WTC11 (cell line): ENCODE measurements at regions not wholly inside any gene's neighbourhood (a gene's known extent, or its start where the extent isn't known, plus 50 kb on each side); places are given as distances from the start of the nearest gene placed in this dataset.
A peak's percentile ranks its signal among the peaks of the same experiment; 100 is the strongest.

Experiments used
- ATAC-seq: fragments of 200-7000 bp; cut with Tn5 transposase; 2 replicates; pipeline ENCODE4 v1.10.0; 2021; ENCODE audit warnings: mild to moderate bottlenecking, moderate library complexity
- CTCF ChIA-PET: fragments of 300-600 bp; sonication (Branson Sonifier 250); formaldehyde crosslinking; loops from one replicate; lab custom pipeline; 2021; ENCODE audit warnings: antibody characterized with exemption; lab: Charles Lee
- POLR2A ChIA-PET: fragments of 350-600 bp; sonication (Branson Sonifier 250); formaldehyde crosslinking; loops from one replicate; lab custom pipeline; 2021; ENCODE audit warnings: antibody characterized with exemption; lab: Charles Lee
- DNase-seq: peaks from one replicate; pipeline ENCODE4 v3.0.0; 2021; ENCODE audit warnings: low spot score
- H3K27ac Mint-ChIP-seq: 2 replicates; pipeline ENCODE4 v1.8.0; 2021; ENCODE audit warnings: mixed read lengths
- H3K27me3 Mint-ChIP-seq: 2 replicates; pipeline ENCODE4 v1.8.0; 2021; ENCODE audit warnings: low read depth, mild to moderate bottlenecking, moderate library complexity, mixed read lengths
- H3K36me3 Mint-ChIP-seq: 2 replicates; pipeline ENCODE4 v1.8.0; 2021; ENCODE audit warnings: mixed read lengths
- H3K4me1 Mint-ChIP-seq: 2 replicates; pipeline ENCODE4 v1.8.0; 2022; ENCODE audit warnings: mixed read lengths
- H3K4me3 Mint-ChIP-seq: 2 replicates; pipeline ENCODE4 v1.8.0; 2021; ENCODE audit warnings: mild to moderate bottlenecking, moderate library complexity, mixed read lengths
- H3K9me3 Mint-ChIP-seq: 2 replicates; pipeline ENCODE4 v1.8.0; 2021; ENCODE audit warnings: mixed read lengths
- ATF1 ChIP-seq: sonication (generic); formaldehyde crosslinking; IDR thresholded peaks from 2 replicates; pipeline ENCODE4 v1.8.1; 2023; ENCODE audit warnings: mild to moderate bottlenecking, moderate library complexity, missing genetic modification reagents
- ATF6 ChIP-seq: sonication (generic); formaldehyde crosslinking; IDR thresholded peaks from 2 replicates; pipeline ENCODE4 v1.8.1; 2023; ENCODE audit warnings: mild to moderate bottlenecking, missing genetic modification reagents
- CTCF ChIP-seq: fragments of 200-600 bp; IDR thresholded peaks from 2 replicates; pipeline ENCODE4 v1.8.0; 2022; ENCODE audit warnings: antibody characterized with exemption
- E2F1 ChIP-seq: sonication (generic); formaldehyde crosslinking; IDR thresholded peaks from 2 replicates; pipeline ENCODE4 v1.8.0; 2022; ENCODE audit warnings: mild to moderate bottlenecking, missing genetic modification reagents
- ESRRA ChIP-seq: sonication (generic); formaldehyde crosslinking; IDR thresholded peaks from 2 replicates; pipeline ENCODE4 v1.8.1; 2022; ENCODE audit warnings: mild to moderate bottlenecking, missing genetic modification reagents, borderline replicate concordance
- ETV6 ChIP-seq: sonication (generic); formaldehyde crosslinking; IDR thresholded peaks from 2 replicates; pipeline ENCODE4 v1.8.1; 2022; ENCODE audit warnings: mild to moderate bottlenecking, missing genetic modification reagents
- FOXK1 ChIP-seq: sonication (generic); formaldehyde crosslinking; IDR thresholded peaks from 2 replicates; pipeline ENCODE4 v1.8.0; 2022; ENCODE audit warnings: mild to moderate bottlenecking, moderate library complexity, missing genetic modification reagents
- GABPB1 ChIP-seq: sonication (generic); formaldehyde crosslinking; IDR thresholded peaks from 2 replicates; pipeline ENCODE4 v1.8.1; 2023; ENCODE audit warnings: mild to moderate bottlenecking, missing genetic modification reagents
- PRRX2 ChIP-seq: fragments of 250-450 bp; sonication (Bioruptor Pico); IDR thresholded peaks from 2 replicates; pipeline ENCODE4 v1.8.0; 2021; ENCODE audit warnings: mild to moderate bottlenecking
- TCF7 ChIP-seq: sonication (generic); formaldehyde crosslinking; IDR thresholded peaks from 2 replicates; pipeline ENCODE4 v1.8.0; 2022; ENCODE audit warnings: mild to moderate bottlenecking, low read depth, missing genetic modification reagents, moderate library complexity
- USF1 ChIP-seq: sonication (generic); formaldehyde crosslinking; IDR thresholded peaks from 2 replicates; pipeline ENCODE4 v1.8.0; 2022; ENCODE audit warnings: mild to moderate bottlenecking, missing genetic modification reagents
- USF2 ChIP-seq: sonication (generic); formaldehyde crosslinking; IDR thresholded peaks from 2 replicates; pipeline ENCODE4 v1.8.1; 2023; ENCODE audit warnings: mild to moderate bottlenecking, missing genetic modification reagents, moderate library complexity
- ZMAT4 ChIP-seq: fragments of 250-450 bp; sonication (Bioruptor Pico); IDR thresholded peaks from 2 replicates; pipeline ENCODE4 v1.9.0; 2021; ENCODE audit warnings: mild to moderate bottlenecking
- ZNF281 ChIP-seq: sonication (generic); formaldehyde crosslinking; IDR thresholded peaks from 2 replicates; pipeline ENCODE4 v1.8.0; 2023; ENCODE audit warnings: mild to moderate bottlenecking, missing genetic modification reagents
- ZNF532 ChIP-seq: fragments of 250-450 bp; sonication (Bioruptor Pico); IDR thresholded peaks from 2 replicates; pipeline ENCODE4 v1.9.0; 2021; ENCODE audit warnings: mild to moderate bottlenecking, borderline replicate concordance

GRCh38 chr2:49251251-49251650 lies 96.9 kb upstream of the FSHR start (continued):
- TF ChIP-seq ATF6 (CRISPR knock-in tag) (no peak), TCF7 (no peak), FOXK1 (CRISPR knock-in tag) (no peak), E2F1 (no peak)

GRCh38 chr2:49248506-49248905 lies 94.2 kb upstream of the FSHR start:
- Mint-ChIP-seq H3K27me3 (no peaks in the 10 kb centered on the region; the same call in 1 of the 2 replicates), H3K9me3 (peaks cover 16% of the 10 kb centered on the region), H3K27ac (no peak overlapping the region), H3K36me3 (no peaks in the 10 kb centered on the region), H3K4me3 (no peak overlapping the region), H3K4me1 (no peaks in the 10 kb centered on the region)
- no peak for DNase-seq
- ATAC-seq: no peak
- CTCF ChIA-PET: no interaction called here
- TF ChIP-seq PRRX2 (CRISPR knock-in tag) (no peak), USF2 (no peak), GABPB1 (CRISPR knock-in tag) (0 out of 2 replicates have a peak, but pooled peaks have one; percentile 34)
- POLR2A ChIA-PET: no interaction called here

- Mint-ChIP-seq H3K27me3 (no peaks in the 10 kb centered on the region; the same call in none of the 2 replicates), H3K9me3 (peaks cover 18% of the 10 kb centered on the region), H3K4me3 (no peak overlapping the region), H3K27ac (no peak overlapping the region), H3K4me1 (no peaks in the 10 kb centered on the region), H3K36me3 (no peaks in the 10 kb centered on the region)
- CTCF ChIA-PET: no interaction called here
- DNase-seq (no peak), ATAC-seq (no peak)
- POLR2A ChIA-PET: no interaction called here
- TF ChIP-seq USF1 (CRISPR knock-in tag) (no peak), ZNF281 (no peak), ZMAT4 (CRISPR knock-in tag) (no peak), ESRRA (CRISPR knock-in tag) (no peak), ZNF532 (CRISPR knock-in tag) (no peak), ETV6 (CRISPR knock-in tag) (no peak), CTCF (no peak), ATF1 (no peak)
Measured at GRCh38 chr2:49241991-49242390, 87.7 kb upstream of the FSHR start.
